SK-N-MC (cell line): ENCODE measurements at regions not wholly inside any gene's neighbourhood (a gene's known extent, or its start where the extent isn't known, plus 50 kb on each side); places are given as distances from the start of the nearest gene placed in this dataset.

Experiments
- FOXP2 ChIP-seq: optimal IDR thresholded peaks from 2 replicates; pipeline ENCODE3; 2011; ENCODE audit warnings: mild to moderate bottlenecking, moderate library complexity; ENCODE audit not compliant: insufficient read depth; ENCODE audit errors: extremely low read length, control extremely low read depth
- POLR2AphosphoS5 ChIP-seq: IDR thresholded peaks from 2 replicates; pipeline ENCODE4 v1.6.1; 2012; ENCODE audit warnings: mild to moderate bottlenecking, low read depth, low read length, borderline replicate concordance

DNA sequence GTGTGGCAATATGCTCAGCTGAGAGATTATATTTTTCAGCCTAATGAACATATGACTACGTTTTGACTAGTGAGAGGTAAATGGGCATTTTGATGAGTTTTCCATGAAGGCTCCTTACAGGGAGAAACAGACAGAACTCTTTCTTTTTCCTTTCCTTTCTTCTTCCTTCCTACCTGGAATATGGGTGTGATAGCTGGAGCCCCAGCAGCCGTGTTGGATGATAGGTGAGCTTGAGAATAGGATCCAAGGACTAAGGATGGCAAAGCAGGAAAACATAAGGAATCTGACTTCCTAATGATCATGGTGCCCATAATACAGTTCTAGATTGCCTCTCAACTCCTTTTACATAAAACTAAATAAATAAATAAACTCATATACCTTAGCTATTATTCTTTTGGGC lies 124.0 kb downstream of the MAIP1 start:
- TF ChIP-seq POLR2AphosphoS5 (no peak), FOXP2 (no peak)
